ENCODE measurements at regions not wholly inside any gene's neighbourhood (a gene's known extent, or its start where the extent isn't known, plus 50 kb on each side); places are given as distances from the start of the nearest gene placed in this dataset.
"Not testable (repeated sequence)": the region's sequence is repeated elsewhere in the genome, so short reads cannot be mapped to it uniquely, and the experiment has no call there.

- DNase-seq, result no peak
- Histone ChIP-seq H3K36me3 (no peaks in the 10 kb centered on the region), H3K27me3 (no peaks in the 10 kb centered on the region), H3K9me3 (no peaks in the 10 kb centered on the region), H3K4me3 (no peak overlapping the region)
These were observed 67.8 kb upstream of the FARP1 start for GRCh38 chr13:98075048-98075447.

GRCh38 chr13:98076309-98076708 lies 66.6 kb upstream of the FARP1 start:
- not testable (repeated sequence) for H3K27me3 ChIP-seq, H3K9me3 ChIP-seq, H3K4me3 ChIP-seq, H3K36me3 ChIP-seq, DNase-seq

GRCh38 chr13:98080280-98080679 lies 62.6 kb upstream of the FARP1 start:
- Histone ChIP-seq H3K4me3 (no peak overlapping the region), H3K36me3 (no peaks in the 10 kb centered on the region), H3K9me3 (no peaks in the 10 kb centered on the region), H3K27me3 (no peaks in the 10 kb centered on the region)
- no peak for DNase-seq

- Histone ChIP-seq H3K27me3 (no peaks in the 10 kb centered on the region), H3K9me3 (no peaks in the 10 kb centered on the region), H3K36me3 (no peaks in the 10 kb centered on the region), H3K4me3 (no peak overlapping the region)
- peak; percentile 62 for DNase-seq
These were observed 59.4 kb upstream of the FARP1 start for GRCh38 chr13:98083507-98083906.

GRCh38 chr13:98083936-98084335 lies 59.0 kb upstream of the FARP1 start:
- Histone ChIP-seq H3K27me3 (no peaks in the 10 kb centered on the region), H3K4me3 (no peak overlapping the region), H3K9me3 (no peaks in the 10 kb centered on the region), H3K36me3 (no peaks in the 10 kb centered on the region)
- DNase-seq, result peak; percentile 41

GRCh38 chr13:98089246-98089645 lies 53.6 kb upstream of the FARP1 start:
- Histone ChIP-seq H3K27me3 (no peaks in the 10 kb centered on the region), H3K9me3 (no peaks in the 10 kb centered on the region), H3K36me3 (no peaks in the 10 kb centered on the region), H3K4me3 (no peak overlapping the region)
- peak; percentile 20 for DNase-seq

- H3K9me3 ChIP-seq, result no peaks in the 10 kb centered on the region
- H3K27me3 ChIP-seq, result no peaks in the 10 kb centered on the region
- no peak overlapping the region for H3K4me3 ChIP-seq
- no peaks in the 10 kb centered on the region for H3K36me3 ChIP-seq
- no peak for DNase-seq
These were observed 50.0 kb upstream of the FARP1 start for GRCh38 chr13:98092888-98093287.
